ENCODE measurements at regions not wholly inside any gene's neighbourhood (a gene's known extent, or its start where the extent isn't known, plus 50 kb on each side); places are given as distances from the start of the nearest gene placed in this dataset.

DNA sequence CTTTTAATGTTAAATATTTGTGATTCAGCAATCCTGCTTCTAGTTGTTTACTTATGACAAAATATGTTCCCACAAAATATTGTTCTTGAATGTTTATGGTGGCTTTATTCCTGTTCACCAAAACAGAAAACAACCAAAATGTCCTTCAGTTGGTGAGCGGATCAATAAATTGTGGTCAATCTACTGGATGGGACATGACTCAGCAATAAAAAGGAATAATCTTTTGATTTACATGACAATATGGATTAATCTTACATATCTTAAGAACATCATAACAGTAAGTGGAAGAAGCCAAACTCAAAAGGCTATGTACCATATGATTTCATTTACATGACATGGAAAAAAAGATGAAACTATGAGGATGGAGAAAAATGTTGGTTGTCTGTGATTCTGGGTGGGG, 691.3 kb upstream of the GHITM start:
- TF ChIP-seq CTCF (IDR thresholded peaks at IDR 0.05), result no peak
- no peak for TF ChIP-seq POLR2A (IDR thresholded peaks at IDR 0.05)

All from uterus (tissue), 2 donors.